Testis (tissue), 2 donors: ENCODE measurements at regions not wholly inside any gene's neighbourhood (a gene's known extent, or its start where the extent isn't known, plus 50 kb on each side); places are given as distances from the start of the nearest gene placed in this dataset.

Source experiments
- DNase-seq: peaks from one replicate; pipeline ENCODE4 v3.0.0-alpha.2; 2019
- H3K27ac ChIP-seq, 2 donors: fragments of 200-600 bp; sonication (generic); one replicate each; pipeline ENCODE4 v1.5.1; 2019
- H3K27me3 ChIP-seq: fragments of 200-600 bp; sonication (generic); one replicate; pipeline ENCODE4 v1.5.1; 2019
- H3K36me3 ChIP-seq: fragments of 200-600 bp; sonication (generic); one replicate; pipeline ENCODE4 v1.5.1; 2017; ENCODE audit warnings: low read depth; ENCODE audit errors: missing control alignments
- H3K4me1 ChIP-seq: fragments of 200-600 bp; sonication (generic); one replicate; pipeline ENCODE4 v1.5.1; 2019
- H3K4me3 ChIP-seq, 2 donors: fragments of 200-600 bp; sonication (generic); one replicate each; pipeline ENCODE4 v1.5.1; 2017 to 2019
- H3K9me3 ChIP-seq: fragments of 200-600 bp; sonication (generic); one replicate; pipeline ENCODE4 v1.5.1; 2017
- CTCF ChIP-seq, 3 experiments: fragments of 450-650 bp in 2 of 3; fragments of 200-600 bp in 1 of 3; sonication (generic) in 1 of 3; IDR thresholded peaks; one replicate each; pipeline ENCODE4 v1.5.1; 2016 to 2019; ENCODE audit warnings: antibody characterized with exemption in 3 of 3, mild to moderate bottlenecking in 2 of 3, moderate library complexity in 1 of 3
- POLR2A ChIP-seq: fragments of 450-650 bp; IDR thresholded peaks from one replicate; pipeline ENCODE4 v1.6.1; 2017; ENCODE audit warnings: antibody characterized with exemption, mild to moderate bottlenecking, moderate library complexity
- WGBS, 2 donors: methylation state at CpG; one replicate each; pipeline ENCODE4 v1.1.5; 2018; 5-methylcytosine and 5-hydroxymethylcytosine counted together
- intact Hi-C: fragments of 100-400 bp; cut with DNase I; formaldehyde crosslinking; loops from one replicate; pipeline ENCODE4 v1.15.1; 2023; ENCODE audit warnings: low total_unique reads

- intact Hi-C loops: no loop called here
- no peaks in the 10 kb centered on the region for H3K27me3 ChIP-seq
- TF ChIP-seq POLR2A (no peak), CTCF (IDR thresholded peaks at IDR 0.05) (no peak)
These were observed 1033.9 kb downstream of the NLGN4X start for GRCh38 chrX:5194806-5195205.

GRCh38 chrX:5180135-5180741, 1048.4 kb downstream of the NLGN4X start:
- Histone ChIP-seq H3K27ac (no peak overlapping the region), H3K36me3 (no peaks in the 10 kb centered on the region), H3K27me3 (no peaks in the 10 kb centered on the region), H3K4me1 (no peaks in the 10 kb centered on the region), H3K9me3 (no peaks in the 10 kb centered on the region), H3K4me3 (no peak overlapping the region)
- 66% methylated on average over 10 to 12 of the region's 12 CpGs for whole genome bisulfite sequencing, 2 donors
- no peak for DNase-seq
- TF ChIP-seq POLR2A (no peak), CTCF (IDR thresholded peaks at IDR 0.05) (no peak)
- intact Hi-C loops: no loop called here

More at GRCh38 chrX:5194806-5195205, 1033.9 kb downstream of the NLGN4X start:
- 47 to 55% methylated on average over 4 of the region's 4 CpGs for WGBS, 2 donors
- Histone ChIP-seq H3K9me3 (no peaks in the 10 kb centered on the region), H3K4me3 (no peak overlapping the region), H3K36me3 (no peaks in the 10 kb centered on the region), H3K4me1 (no peaks in the 10 kb centered on the region), H3K27ac (no peak overlapping the region)
- no peak for DNase-seq

GRCh38 chrX:5176766-5177165, 1051.9 kb downstream of the NLGN4X start:
- Histone ChIP-seq H3K4me3 (no peak overlapping the region), H3K9me3 (no peaks in the 10 kb centered on the region), H3K4me1 (no peaks in the 10 kb centered on the region), H3K27ac (no peak overlapping the region), H3K36me3 (no peaks in the 10 kb centered on the region), H3K27me3 (no peaks in the 10 kb centered on the region)
- TF ChIP-seq POLR2A: no peak
- no peak for TF ChIP-seq CTCF (IDR thresholded peaks at IDR 0.05)
- 50 to 54% methylated on average over 1 of the region's 1 CpG for WGBS, 2 donors
- DNase-seq: no peak
- intact Hi-C loops: no loop called here

- H3K4me3 ChIP-seq: no peak overlapping the region
- TF ChIP-seq POLR2A: no peak
- TF ChIP-seq CTCF (IDR thresholded peaks at IDR 0.05): no peak
- intact Hi-C loops: no loop called here
- H3K36me3 ChIP-seq: no peaks in the 10 kb centered on the region
- H3K27ac ChIP-seq: no peak overlapping the region
- no peaks in the 10 kb centered on the region for H3K27me3 ChIP-seq
- WGBS, 2 donors: 80 to 89% methylated on average over 1 of the region's 1 CpG
- H3K4me1 ChIP-seq: no peaks in the 10 kb centered on the region
- H3K9me3 ChIP-seq: no peaks in the 10 kb centered on the region
- no peak for DNase-seq
These were observed 1065.0 kb downstream of the NLGN4X start for GRCh38 chrX:5163663-5164062.

- Histone ChIP-seq H3K27ac (no peak overlapping the region), H3K27me3 (no peaks in the 10 kb centered on the region), H3K4me1 (no peaks in the 10 kb centered on the region), H3K36me3 (no peaks in the 10 kb centered on the region), H3K9me3 (no peaks in the 10 kb centered on the region), H3K4me3 (no peak overlapping the region)
- intact Hi-C loops: no loop called here
- DNase-seq: no peak
- 12 to 23% methylated on average over 3 of the region's 3 CpGs for WGBS, 2 donors
- no peak for TF ChIP-seq POLR2A
- TF ChIP-seq CTCF (IDR thresholded peaks at IDR 0.05): no peak
These were observed 1073.4 kb downstream of the NLGN4X start for GRCh38 chrX:5155301-5155700.
